ENCODE measurements at regions not wholly inside any gene's neighbourhood (a gene's known extent, or its start where the extent isn't known, plus 50 kb on each side); places are given as distances from the start of the nearest gene placed in this dataset.

- Histone ChIP-seq H3K4me3 (ENCODE audit: low read length) (no peak overlapping the region), H3K36me3 (ENCODE audit: control insufficient read depth, low read length) (no peaks in the 10 kb centered on the region), H3K79me2 (ENCODE audit: control insufficient read depth, low read length) (no peaks in the 10 kb centered on the region), H3K27me3 (ENCODE audit: control insufficient read depth, low read length) (no peaks in the 10 kb centered on the region), H3K4me2 (ENCODE audit: low read length) (no peak overlapping the region), H3F3A (ENCODE audit: control insufficient read depth, insufficient read depth) (no peaks in the 10 kb centered on the region), H3K27ac (ENCODE audit: low read depth, low read length) (no peak overlapping the region), H3K9me2 (replicated peaks; ENCODE audit: control insufficient read depth, low read length) (no peaks in the 10 kb centered on the region), H3K4me1 (ENCODE audit: control insufficient read depth, low read length) (no peaks in the 10 kb centered on the region), H3K9me3 (ENCODE audit: control insufficient read depth, insufficient read depth, low read length) (no peaks in the 10 kb centered on the region), H4K20me1 (ENCODE audit: control insufficient read depth, insufficient read depth, low read depth, low read length) (no peaks in the 10 kb centered on the region)
- TF ChIP-seq CTCF (IDR thresholded peaks at IDR 0.05; ENCODE audit: low read depth, low read length, poor library complexity, severe bottlenecking) (no peak), EZH2phosphoT487 (IDR thresholded peaks at IDR 0.05; ENCODE audit: borderline replicate concordance, low read length) (no peak)
Observed at GRCh38 chr14:26841920-26842741, 244.3 kb upstream of the NOVA1 start.

GRCh38 chr14:26845151-26845818, 247.5 kb upstream of the NOVA1 start:
- Histone ChIP-seq H3K4me2 (ENCODE audit: low read length) (no peak overlapping the region), H3K9me2 (replicated peaks; ENCODE audit: control insufficient read depth, low read length) (no peaks in the 10 kb centered on the region), H3K27ac (ENCODE audit: low read depth, low read length) (no peak overlapping the region), H3K27me3 (ENCODE audit: control insufficient read depth, low read length) (no peaks in the 10 kb centered on the region), H3K79me2 (ENCODE audit: control insufficient read depth, low read length) (no peaks in the 10 kb centered on the region), H3K9me3 (ENCODE audit: control insufficient read depth, insufficient read depth, low read length) (no peaks in the 10 kb centered on the region; the same call in 1 of the 2 replicates), H3K4me1 (ENCODE audit: control insufficient read depth, low read length) (no peaks in the 10 kb centered on the region), H3K4me3 (ENCODE audit: low read length) (no peak overlapping the region), H3K36me3 (ENCODE audit: control insufficient read depth, low read length) (no peaks in the 10 kb centered on the region), H3F3A (ENCODE audit: control insufficient read depth, insufficient read depth) (no peaks in the 10 kb centered on the region), H4K20me1 (ENCODE audit: control insufficient read depth, insufficient read depth, low read depth, low read length) (no peaks in the 10 kb centered on the region)
- TF ChIP-seq CTCF (IDR thresholded peaks at IDR 0.05; ENCODE audit: low read depth, low read length, poor library complexity, severe bottlenecking) (no peak), EZH2phosphoT487 (IDR thresholded peaks at IDR 0.05; ENCODE audit: borderline replicate concordance, low read length) (no peak)

- Histone ChIP-seq H4K20me1 (ENCODE audit: control insufficient read depth, insufficient read depth, low read depth, low read length) (no peaks in the 10 kb centered on the region), H3K27ac (ENCODE audit: low read depth, low read length) (no peak overlapping the region), H3K4me2 (ENCODE audit: low read length) (no peak overlapping the region), H3K9me3 (ENCODE audit: control insufficient read depth, insufficient read depth, low read length) (no peaks in the 10 kb centered on the region; the same call in 1 of the 2 replicates), H3K27me3 (ENCODE audit: control insufficient read depth, low read length) (no peaks in the 10 kb centered on the region), H3K4me1 (ENCODE audit: control insufficient read depth, low read length) (no peaks in the 10 kb centered on the region), H3K36me3 (ENCODE audit: control insufficient read depth, low read length) (no peaks in the 10 kb centered on the region), H3K79me2 (ENCODE audit: control insufficient read depth, low read length) (no peaks in the 10 kb centered on the region), H3F3A (ENCODE audit: control insufficient read depth, insufficient read depth) (no peaks in the 10 kb centered on the region), H3K9me2 (replicated peaks; ENCODE audit: control insufficient read depth, low read length) (no peaks in the 10 kb centered on the region), H3K4me3 (ENCODE audit: low read length) (no peak overlapping the region)
- no peak for TF ChIP-seq CTCF (IDR thresholded peaks at IDR 0.05; ENCODE audit: low read depth, low read length, poor library complexity, severe bottlenecking)
- TF ChIP-seq EZH2phosphoT487 (IDR thresholded peaks at IDR 0.05; ENCODE audit: borderline replicate concordance, low read length), result no peak
Observed at GRCh38 chr14:26846388-26846787, 248.6 kb upstream of the NOVA1 start.

Measured in DOHH2 (cell line).